BE2C (cell line): ENCODE measurements at regions not wholly inside any gene's neighbourhood (a gene's known extent, or its start where the extent isn't known, plus 50 kb on each side); places are given as distances from the start of the nearest gene placed in this dataset.
"Not testable (repeated sequence)": the region's sequence is repeated elsewhere in the genome, so short reads cannot be mapped to it uniquely, and the experiment has no call there.

Experiments used
- DNase-seq: peaks from one replicate; pipeline ENCODE4 v3.0.0-alpha.2; 2020
- H3K27me3 ChIP-seq: fragments of 250-450 bp; sonication (Bioruptor Pico); 2 replicates; pipeline ENCODE4 v1.5.1; 2020; ENCODE audit warnings: mild to moderate bottlenecking
- H3K36me3 ChIP-seq: fragments of 250-450 bp; sonication (Bioruptor Pico); 2 replicates; pipeline ENCODE4 v1.5.1; 2020; ENCODE audit warnings: mild to moderate bottlenecking
- H3K4me1 ChIP-seq: fragments of 250-450 bp; sonication (Bioruptor Pico); 2 replicates; pipeline ENCODE4 v1.5.1; 2020
- H3K4me3 ChIP-seq: 2 replicates; pipeline ENCODE4 v1.5.1; 2011; ENCODE audit warnings: low read depth, low read length
- H3K9me3 ChIP-seq: fragments of 250-450 bp; sonication (Bioruptor Pico); 2 replicates; pipeline ENCODE4 v1.5.1; 2020
- CTCF ChIP-seq: IDR thresholded peaks from 2 replicates; pipeline ENCODE4 v1.5.1; 2012; ENCODE audit warnings: mild to moderate bottlenecking, low read depth, low read length

DNA sequence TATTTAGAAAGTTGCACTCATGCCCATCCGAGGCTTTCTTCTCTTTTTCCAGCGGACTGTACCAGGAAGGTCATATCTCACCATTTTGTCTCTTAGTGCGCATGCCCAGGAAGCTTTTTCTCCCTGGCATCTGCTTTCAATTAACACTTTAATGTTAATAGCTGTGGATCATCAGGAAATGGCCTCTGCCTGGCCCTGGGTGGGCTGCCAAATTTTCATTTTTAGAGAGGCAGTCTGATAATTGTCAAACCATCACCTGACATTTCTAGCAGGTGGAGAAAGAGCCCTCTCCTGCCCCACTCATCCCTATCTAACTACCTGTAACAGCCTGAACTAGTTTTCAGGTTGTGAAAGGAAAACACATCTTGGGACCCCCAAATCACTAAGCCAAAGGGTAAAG is 257.4 kb upstream of the LRRC4C start:
- peak; percentile 26 for DNase-seq
- Histone ChIP-seq H3K4me3 (peak overlapping the region; percentile 14; the same call in 1 of the 2 replicates), H3K36me3 (no peaks in the 10 kb centered on the region), H3K9me3 (no peaks in the 10 kb centered on the region), H3K27me3 (no peaks in the 10 kb centered on the region), H3K4me1 (no peaks in the 10 kb centered on the region)
- no peak for TF ChIP-seq CTCF

DNA sequence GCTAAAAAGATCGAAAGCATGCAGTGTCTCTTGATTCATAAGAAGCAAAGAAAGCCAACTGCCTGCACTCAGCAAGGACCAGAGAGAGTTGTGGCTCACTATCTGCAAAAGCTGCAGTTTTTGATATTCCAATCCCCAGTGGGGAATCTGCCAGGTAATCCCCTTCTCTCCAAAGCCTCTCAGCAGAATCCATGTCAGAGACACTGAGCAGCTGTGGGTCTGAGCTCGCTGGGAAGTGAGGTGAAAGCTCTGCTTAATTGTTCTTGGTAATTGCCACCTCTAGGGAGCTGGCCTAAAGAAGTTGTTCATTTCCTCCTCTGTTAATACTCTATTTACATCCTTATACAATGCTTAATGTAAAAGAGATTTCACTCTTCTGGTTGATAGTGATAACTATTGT is 261.3 kb upstream of the LRRC4C start:
- Histone ChIP-seq H3K27me3 (no peaks in the 10 kb centered on the region), H3K4me1 (no peaks in the 10 kb centered on the region), H3K36me3 (no peaks in the 10 kb centered on the region), H3K9me3 (no peaks in the 10 kb centered on the region), H3K4me3 (no peak overlapping the region)
- TF ChIP-seq CTCF, result no peak
- DNase-seq, result no peak

- H3K36me3 ChIP-seq, H3K9me3 ChIP-seq, H3K4me3 ChIP-seq, DNase-seq, H3K27me3 ChIP-seq, H3K4me1 ChIP-seq: not testable (repeated sequence)
Observed at GRCh38 chr11:41728161-41728560, 268.7 kb upstream of the LRRC4C start.

- Histone ChIP-seq H3K4me1 (no peaks in the 10 kb centered on the region), H3K27me3 (no peaks in the 10 kb centered on the region), H3K9me3 (no peaks in the 10 kb centered on the region), H3K36me3 (no peaks in the 10 kb centered on the region), H3K4me3 (no peak overlapping the region)
- no peak for TF ChIP-seq CTCF
- DNase-seq, result no peak
Observed at GRCh38 chr11:41775296-41775695, 315.8 kb upstream of the LRRC4C start.

DNA sequence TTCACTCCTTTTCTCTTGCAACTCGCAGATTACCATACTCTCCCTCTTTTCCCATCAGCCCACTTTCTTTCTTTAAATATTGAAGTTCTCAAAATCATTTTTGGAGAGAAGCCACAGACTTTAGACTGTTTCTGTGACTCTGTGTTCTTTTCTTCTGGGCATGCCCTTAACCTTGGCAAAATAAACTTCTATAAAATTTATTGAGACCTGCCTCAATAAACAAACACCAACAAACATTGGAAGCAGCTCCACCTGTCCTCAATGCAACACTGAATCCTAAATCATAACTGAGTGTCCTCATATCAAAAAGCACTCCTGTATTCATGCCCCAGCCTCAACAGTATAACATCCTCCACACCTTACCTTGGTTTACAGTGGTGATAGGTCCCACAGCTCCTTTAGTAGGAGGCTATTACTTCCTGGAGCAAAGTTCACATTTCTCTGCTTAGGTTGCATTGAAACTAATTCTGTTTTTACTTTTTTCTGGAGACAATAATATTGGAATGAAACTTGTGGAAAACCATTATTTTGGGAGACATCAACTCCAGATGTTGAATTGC is 320.0 kb upstream of the LRRC4C start:
- TF ChIP-seq CTCF, result no peak
- Histone ChIP-seq H3K36me3 (no peaks in the 10 kb centered on the region), H3K9me3 (no peaks in the 10 kb centered on the region), H3K4me3 (no peak overlapping the region), H3K4me1 (no peaks in the 10 kb centered on the region), H3K27me3 (no peaks in the 10 kb centered on the region)
- DNase-seq, result no peak

- H3K9me3 ChIP-seq, result no peaks in the 10 kb centered on the region
- H3K27me3 ChIP-seq, result no peaks in the 10 kb centered on the region
- no peak overlapping the region for H3K4me3 ChIP-seq
- no peak for TF ChIP-seq CTCF
- no peaks in the 10 kb centered on the region for H3K36me3 ChIP-seq
- no peaks in the 10 kb centered on the region for H3K4me1 ChIP-seq
- DNase-seq, result no peak
Observed at GRCh38 chr11:41781441-41781840, 322.0 kb upstream of the LRRC4C start.
